ENCODE measurements at regions not wholly inside any gene's neighbourhood (a gene's known extent, or its start where the extent isn't known, plus 50 kb on each side); places are given as distances from the start of the nearest gene placed in this dataset.

- H3K4me3 Mint-ChIP-seq = no peak overlapping the region
- no peak overlapping the region for H3K27ac Mint-ChIP-seq
- no peaks in the 10 kb centered on the region for H3K36me3 Mint-ChIP-seq
- no peaks in the 10 kb centered on the region for H3K9me3 Mint-ChIP-seq
- DNase-seq (ENCODE audit: low spot score in 2 of 2) = no peak
- no peak for ATAC-seq
- no peaks in the 10 kb centered on the region for H3K4me1 Mint-ChIP-seq
Observed at GRCh38 chr4:41832961-41833360, 84.4 kb upstream of the PHOX2B start.

GRCh38 chr4:41822325-41822724 is 73.8 kb upstream of the PHOX2B start:
- Mint-ChIP-seq H3K9me3 (no peaks in the 10 kb centered on the region), H3K4me1 (no peaks in the 10 kb centered on the region), H3K27ac (no peak overlapping the region), H3K4me3 (no peak overlapping the region), H3K36me3 (no peaks in the 10 kb centered on the region)
- no peak for DNase-seq (ENCODE audit: low spot score in 2 of 2)
- no peak for ATAC-seq

- Mint-ChIP-seq H3K4me1 (no peaks in the 10 kb centered on the region), H3K9me3 (no peaks in the 10 kb centered on the region), H3K36me3 (no peaks in the 10 kb centered on the region), H3K27ac (no peak overlapping the region), H3K4me3 (no peak overlapping the region)
- ATAC-seq (no peak), DNase-seq (ENCODE audit: low spot score in 2 of 2) (no peak)
Observed at GRCh38 chr4:41820473-41820872, 71.9 kb upstream of the PHOX2B start.

- no peak for DNase-seq (ENCODE audit: low spot score in 2 of 2)
- Mint-ChIP-seq H3K4me1 (no peaks in the 10 kb centered on the region), H3K36me3 (no peaks in the 10 kb centered on the region), H3K27ac (no peak overlapping the region), H3K9me3 (no peaks in the 10 kb centered on the region), H3K4me3 (no peak overlapping the region)
- no peak for ATAC-seq
Observed at GRCh38 chr4:41819621-41820020, 71.1 kb upstream of the PHOX2B start.

GRCh38 chr4:41815473-41815872 is 66.9 kb upstream of the PHOX2B start:
- DNase-seq (ENCODE audit: low spot score in 2 of 2) (no peak), ATAC-seq (no peak)
- no peak overlapping the region for H3K27ac Mint-ChIP-seq
- H3K4me3 Mint-ChIP-seq = no peak overlapping the region
- no peaks in the 10 kb centered on the region for H3K36me3 Mint-ChIP-seq
- peaks cover 2% of the 10 kb centered on the region for H3K9me3 Mint-ChIP-seq
- no peaks in the 10 kb centered on the region for H3K4me1 Mint-ChIP-seq

GRCh38 chr4:41814565-41814964 is 66.0 kb upstream of the PHOX2B start:
- Mint-ChIP-seq H3K27ac (no peak overlapping the region), H3K4me1 (no peaks in the 10 kb centered on the region), H3K36me3 (no peaks in the 10 kb centered on the region), H3K9me3 (peaks cover 2% of the 10 kb centered on the region), H3K4me3 (no peak overlapping the region)
- no peak for ATAC-seq
- DNase-seq (ENCODE audit: low spot score in 2 of 2) = no peak

GRCh38 chr4:41806807-41807206 is 58.3 kb upstream of the PHOX2B start:
- no peak for ATAC-seq
- no peaks in the 10 kb centered on the region for H3K4me1 Mint-ChIP-seq

GRCh38 chr4:41802590-41802989 is 54.1 kb upstream of the PHOX2B start:
- no peak for DNase-seq (ENCODE audit: low spot score in 2 of 2)

More at GRCh38 chr4:41806807-41807206, 58.3 kb upstream of the PHOX2B start:
- H3K36me3 Mint-ChIP-seq = no peaks in the 10 kb centered on the region
- H3K27ac Mint-ChIP-seq = no peak overlapping the region
- H3K9me3 Mint-ChIP-seq = peaks cover 3% of the 10 kb centered on the region
- DNase-seq (ENCODE audit: low spot score in 2 of 2) = no peak
- no peak overlapping the region for H3K4me3 Mint-ChIP-seq

GRCh38 chr4:41799126-41799525 is 50.6 kb upstream of the PHOX2B start:
- no peak for DNase-seq (ENCODE audit: low spot score in 2 of 2)
- Mint-ChIP-seq H3K4me3 (no peak overlapping the region), H3K36me3 (no peaks in the 10 kb centered on the region), H3K9me3 (peaks cover 7% of the 10 kb centered on the region), H3K27ac (no peak overlapping the region), H3K4me1 (no peaks in the 10 kb centered on the region)
- ATAC-seq = no peak

More at GRCh38 chr4:41802590-41802989, 54.1 kb upstream of the PHOX2B start:
- Mint-ChIP-seq H3K4me3 (no peak overlapping the region), H3K36me3 (no peaks in the 10 kb centered on the region), H3K9me3 (peaks cover 7% of the 10 kb centered on the region), H3K4me1 (no peaks in the 10 kb centered on the region), H3K27ac (no peak overlapping the region)
- no peak for ATAC-seq

Data from stimulated activated effector memory CD8-positive, alpha-beta T cell treated with anti-CD3 and anti-CD28 coated beads, Interleukin-12 subunit alpha, Interleukin-12 subunit beta, amount 100 ng/mL, for 72 hours (primary cell).